ENCODE measurements at regions not wholly inside any gene's neighbourhood (a gene's known extent, or its start where the extent isn't known, plus 50 kb on each side); places are given as distances from the start of the nearest gene placed in this dataset.

GRCh38 chr5:57761513-57761912 lies 278.9 kb upstream of the ACTBL2 start:
- no peak for DNase-seq (ENCODE audit: low spot score)
- TF ChIP-seq, protein P1, sequence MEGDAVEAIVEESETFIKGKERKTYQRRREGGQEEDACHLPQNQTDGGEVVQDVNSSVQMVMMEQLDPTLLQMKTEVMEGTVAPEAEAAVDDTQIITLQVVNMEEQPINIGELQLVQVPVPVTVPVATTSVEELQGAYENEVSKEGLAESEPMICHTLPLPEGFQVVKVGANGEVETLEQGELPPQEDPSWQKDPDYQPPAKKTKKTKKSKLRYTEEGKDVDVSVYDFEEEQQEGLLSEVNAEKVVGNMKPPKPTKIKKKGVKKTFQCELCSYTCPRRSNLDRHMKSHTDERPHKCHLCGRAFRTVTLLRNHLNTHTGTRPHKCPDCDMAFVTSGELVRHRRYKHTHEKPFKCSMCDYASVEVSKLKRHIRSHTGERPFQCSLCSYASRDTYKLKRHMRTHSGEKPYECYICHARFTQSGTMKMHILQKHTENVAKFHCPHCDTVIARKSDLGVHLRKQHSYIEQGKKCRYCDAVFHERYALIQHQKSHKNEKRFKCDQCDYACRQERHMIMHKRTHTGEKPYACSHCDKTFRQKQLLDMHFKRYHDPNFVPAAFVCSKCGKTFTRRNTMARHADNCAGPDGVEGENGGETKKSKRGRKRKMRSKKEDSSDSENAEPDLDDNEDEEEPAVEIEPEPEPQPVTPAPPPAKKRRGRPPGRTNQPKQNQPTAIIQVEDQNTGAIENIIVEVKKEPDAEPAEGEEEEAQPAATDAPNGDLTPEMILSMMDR (IDR thresholded peaks at IDR 0.05; ENCODE audit: extremely low read depth, missing control alignments): no peak

- TF ChIP-seq, protein P1 (IDR thresholded peaks at IDR 0.05; ENCODE audit: extremely low read depth, missing control alignments): no peak
- DNase-seq (ENCODE audit: low spot score): no peak
These were observed 272.0 kb upstream of the ACTBL2 start for GRCh38 chr5:57754616-57755015.

DNA sequence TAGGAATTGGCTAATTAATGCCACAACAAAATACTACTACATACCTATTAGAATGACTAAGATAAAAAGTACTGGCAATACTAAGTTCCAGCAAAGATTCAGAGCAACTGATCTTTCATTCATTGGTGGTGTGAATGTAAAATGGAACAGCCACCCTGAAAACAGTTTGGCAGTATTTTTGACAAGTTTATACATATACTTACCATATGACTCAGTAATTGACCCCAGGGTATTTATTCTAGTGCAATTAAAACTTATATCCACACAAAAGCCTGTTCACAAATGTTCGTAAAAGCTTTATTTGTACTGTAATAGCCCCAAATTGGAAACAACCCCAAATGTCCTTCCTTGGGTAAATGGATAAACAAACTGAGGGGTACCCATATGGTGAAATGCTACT lies 270.8 kb upstream of the ACTBL2 start:
- DNase-seq (ENCODE audit: low spot score): no peak
- TF ChIP-seq, protein P1 (IDR thresholded peaks at IDR 0.05; ENCODE audit: extremely low read depth, missing control alignments): no peak

DNA sequence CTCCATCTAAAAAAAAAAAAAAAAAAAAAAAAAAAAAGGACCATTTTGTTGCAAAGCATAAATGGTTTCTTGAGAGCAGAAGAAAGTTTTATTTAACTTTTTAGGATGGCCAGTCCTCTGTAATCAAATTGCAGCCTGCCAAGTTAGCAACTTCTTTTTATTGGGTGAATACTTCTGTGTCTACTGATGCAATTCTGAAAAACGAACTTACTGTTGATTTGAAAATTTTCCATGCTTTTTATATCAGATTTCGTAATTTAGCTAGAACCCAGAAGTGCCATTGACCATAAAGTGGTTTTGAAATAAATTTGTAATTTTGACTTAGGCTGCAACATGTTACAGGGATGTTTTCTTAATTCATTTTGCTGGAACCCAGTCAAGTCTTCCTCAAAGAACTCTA lies 269.1 kb upstream of the ACTBL2 start:
- TF ChIP-seq, protein P1 (IDR thresholded peaks at IDR 0.05; ENCODE audit: extremely low read depth, missing control alignments): no peak
- DNase-seq (ENCODE audit: low spot score): no peak

- no peak for DNase-seq (ENCODE audit: low spot score)
- TF ChIP-seq, protein P1 (IDR thresholded peaks at IDR 0.05; ENCODE audit: extremely low read depth, missing control alignments): no peak
These were observed 268.3 kb upstream of the ACTBL2 start for GRCh38 chr5:57750891-57751290.

- DNase-seq (ENCODE audit: low spot score): no peak
- TF ChIP-seq, protein P1 (IDR thresholded peaks at IDR 0.05; ENCODE audit: extremely low read depth, missing control alignments): no peak
These were observed 267.7 kb upstream of the ACTBL2 start for GRCh38 chr5:57750282-57750681.

GRCh38 chr5:57749396-57749795 lies 266.8 kb upstream of the ACTBL2 start:
- DNase-seq (ENCODE audit: low spot score): no peak
- TF ChIP-seq, protein P1 (IDR thresholded peaks at IDR 0.05; ENCODE audit: extremely low read depth, missing control alignments): no peak

All from GM20000 (cell line).